GM23338 (cell line): ENCODE measurements at regions not wholly inside any gene's neighbourhood (a gene's known extent, or its start where the extent isn't known, plus 50 kb on each side); places are given as distances from the start of the nearest gene placed in this dataset.

Source experiments
- ATAC-seq: fragments of 200-7000 bp; cut with Tn5 transposase; 3 replicates; pipeline ENCODE4 v1.9.1; 2020
- DNase-seq: peaks from one replicate; pipeline ENCODE4 v3.0.0-alpha.2; 2015; ENCODE audit warnings: low spot score
- H2AFZ ChIP-seq: fragments of 200-600 bp; sonication (generic); 2 replicates; pipeline ENCODE4 v1.8.0; 2016; ENCODE audit warnings: antibody characterized with exemption, mild to moderate bottlenecking, moderate library complexity
- H3F3A ChIP-seq: fragments of 200-600 bp; sonication (generic); replicated peaks from 2 replicates; pipeline ENCODE4 v1.8.0; 2017; ENCODE audit warnings: antibody characterized with exemption, mixed run types, low read depth
- H3K27ac ChIP-seq: fragments of 200-600 bp; sonication (generic); 2 replicates; pipeline ENCODE4 v1.6.1; 2016; ENCODE audit warnings: low read depth
- H3K27me3 ChIP-seq: fragments of 200-600 bp; sonication (generic); 2 replicates; pipeline ENCODE4 v1.8.0; 2016; ENCODE audit warnings: mild to moderate bottlenecking, mixed run types, moderate library complexity; ENCODE audit not compliant: insufficient read depth
- H3K36me3 ChIP-seq: fragments of 200-600 bp; sonication (generic); 2 replicates; pipeline ENCODE4 v1.8.0; 2016; ENCODE audit warnings: mild to moderate bottlenecking; ENCODE audit not compliant: insufficient read depth
- H3K4me1 ChIP-seq: fragments of 200-600 bp; sonication (generic); 2 replicates; pipeline ENCODE4 v1.8.0; 2016; ENCODE audit warnings: mild to moderate bottlenecking, moderate library complexity; ENCODE audit not compliant: insufficient read depth
- H3K4me2 ChIP-seq: fragments of 200-600 bp; sonication (generic); 2 replicates; pipeline ENCODE4 v1.7.1; 2017; ENCODE audit warnings: mixed run types
- H3K4me3 ChIP-seq: fragments of 200-600 bp; sonication (generic); 2 replicates; pipeline ENCODE4 v1.6.1; 2016; ENCODE audit warnings: mixed run types
- H3K79me2 ChIP-seq: fragments of 200-600 bp; sonication (generic); replicated peaks from 2 replicates; pipeline ENCODE4 v1.8.0; 2017; ENCODE audit warnings: mild to moderate bottlenecking; ENCODE audit not compliant: insufficient read depth
- H3K9me2 ChIP-seq: fragments of 200-600 bp; sonication (generic); 2 replicates; pipeline ENCODE4 v1.8.0; 2017; ENCODE audit not compliant: insufficient read depth
- H4K20me1 ChIP-seq: fragments of 200-600 bp; sonication (generic); replicated peaks from 2 replicates; pipeline ENCODE4 v1.8.0; 2017; ENCODE audit warnings: mild to moderate bottlenecking; ENCODE audit not compliant: insufficient read depth
- H3K27ac Mint-ChIP-seq: 2 replicates; pipeline ENCODE4 v1.8.0; 2020; ENCODE audit warnings: inconsistent platforms, mild to moderate bottlenecking, moderate library complexity, mixed read lengths
- H3K27me3 Mint-ChIP-seq: 3 replicates; pipeline ENCODE4 v1.8.0; 2022; ENCODE audit warnings: low read depth, mild to moderate bottlenecking, moderate library complexity, mixed read lengths, inconsistent platforms; ENCODE audit not compliant: insufficient read depth, poor library complexity
- H3K36me3 Mint-ChIP-seq: 3 replicates; pipeline ENCODE4 v1.8.0; 2021; ENCODE audit warnings: low read depth, mild to moderate bottlenecking, inconsistent platforms, moderate library complexity, mixed read lengths
- H3K4me1 Mint-ChIP-seq: 3 replicates; pipeline ENCODE4 v1.8.0; 2020; ENCODE audit warnings: mild to moderate bottlenecking, inconsistent platforms, mixed read lengths
- H3K4me3 Mint-ChIP-seq: 3 replicates; pipeline ENCODE4 v1.8.0; 2021; ENCODE audit warnings: moderate library complexity, mild to moderate bottlenecking, inconsistent platforms, mixed read lengths
- H3K9me3 Mint-ChIP-seq: 3 replicates; pipeline ENCODE4 v1.8.0; 2020; ENCODE audit warnings: moderate library complexity, mild to moderate bottlenecking, inconsistent platforms, mixed read lengths
- CREB1 ChIP-seq: fragments of 250-450 bp; sonication (Bioruptor Pico); IDR thresholded peaks from 2 replicates; pipeline ENCODE4 v1.5.0; 2020; ENCODE audit warnings: low read depth, mild to moderate bottlenecking, moderate library complexity
- EZH2 ChIP-seq: fragments of 200-600 bp; sonication (generic); IDR thresholded peaks from one replicate; pipeline ENCODE4 v1.8.0; 2017; ENCODE audit warnings: antibody characterized with exemption, mild to moderate bottlenecking, low read depth; ENCODE audit not compliant: unreplicated experiment
- EZH2phosphoT487 ChIP-seq: fragments of 200-600 bp; sonication (generic); IDR thresholded peaks from one replicate; pipeline ENCODE4 v1.8.1; 2018; ENCODE audit warnings: antibody characterized with exemption; ENCODE audit not compliant: unreplicated experiment
- JUNB ChIP-seq: IDR thresholded peaks from one replicate; pipeline ENCODE4 v1.6.1; 2016; ENCODE audit warnings: antibody characterized with exemption; ENCODE audit not compliant: unreplicated experiment
- NANOG ChIP-seq: IDR thresholded peaks from 2 replicates; pipeline ENCODE4 v1.6.1; 2016; ENCODE audit warnings: antibody characterized with exemption, borderline replicate concordance
- POLR2AphosphoS5 ChIP-seq: IDR thresholded peaks from 2 replicates; pipeline ENCODE4 v1.6.1; 2016; ENCODE audit warnings: antibody characterized with exemption, low read depth
- REST ChIP-seq: IDR thresholded peaks from one replicate; pipeline ENCODE4 v1.6.1; 2018; ENCODE audit warnings: antibody characterized with exemption; ENCODE audit not compliant: unreplicated experiment
- ZNF114 ChIP-seq: fragments of 250-450 bp; sonication (Bioruptor Pico); IDR thresholded peaks from 2 replicates; pipeline ENCODE4 v1.5.0; 2020; ENCODE audit warnings: mild to moderate bottlenecking, moderate library complexity
- ZNF331 ChIP-seq: fragments of 250-450 bp; sonication (Bioruptor Pico); IDR thresholded peaks from 2 replicates; pipeline ENCODE4 v1.5.0; 2020; ENCODE audit warnings: low read depth, mild to moderate bottlenecking, moderate library complexity
- TF ChIP-seq, protein P1 (sequence below), 2 experiments: fragments of 200-600 bp in 1 of 2; sonication (generic) in 1 of 2; conservative IDR thresholded peaks; 2 replicates each; pipeline versions ENCODE4 v1.5.1 to v1.6.1; 2016 to 2017; ENCODE audit warnings: antibody characterized with exemption in 2 of 2, low read depth in 2 of 2, mild to moderate bottlenecking in 2 of 2, moderate library complexity in 1 of 2
- TF ChIP-seq, protein P2 (sequence below): IDR thresholded peaks from 2 replicates; pipeline ENCODE4 v1.6.1; 2016; ENCODE audit warnings: antibody characterized with exemption

DNA sequence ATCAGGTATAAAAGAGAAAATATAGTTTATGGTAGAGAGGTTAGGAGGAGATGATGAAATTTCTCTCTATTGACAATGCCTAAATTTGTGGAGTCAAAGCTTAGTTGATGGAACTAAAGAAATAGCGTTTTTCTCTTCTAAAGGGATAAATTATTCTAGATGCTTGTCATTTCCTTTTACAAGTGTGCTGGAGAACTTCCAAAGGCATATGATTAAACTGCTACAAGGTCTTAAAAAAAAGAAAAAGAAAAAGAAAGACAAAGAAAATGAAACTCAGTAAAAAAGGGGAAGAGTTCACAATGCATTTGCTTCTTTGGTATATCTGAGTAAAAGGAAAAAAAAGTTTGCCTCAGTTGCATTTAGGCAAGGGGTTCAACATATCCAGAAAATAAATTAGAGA is 499.8 kb upstream of the PTCHD4 start (continued):
- no peak for TF ChIP-seq REST
- TF ChIP-seq, protein P1, sequence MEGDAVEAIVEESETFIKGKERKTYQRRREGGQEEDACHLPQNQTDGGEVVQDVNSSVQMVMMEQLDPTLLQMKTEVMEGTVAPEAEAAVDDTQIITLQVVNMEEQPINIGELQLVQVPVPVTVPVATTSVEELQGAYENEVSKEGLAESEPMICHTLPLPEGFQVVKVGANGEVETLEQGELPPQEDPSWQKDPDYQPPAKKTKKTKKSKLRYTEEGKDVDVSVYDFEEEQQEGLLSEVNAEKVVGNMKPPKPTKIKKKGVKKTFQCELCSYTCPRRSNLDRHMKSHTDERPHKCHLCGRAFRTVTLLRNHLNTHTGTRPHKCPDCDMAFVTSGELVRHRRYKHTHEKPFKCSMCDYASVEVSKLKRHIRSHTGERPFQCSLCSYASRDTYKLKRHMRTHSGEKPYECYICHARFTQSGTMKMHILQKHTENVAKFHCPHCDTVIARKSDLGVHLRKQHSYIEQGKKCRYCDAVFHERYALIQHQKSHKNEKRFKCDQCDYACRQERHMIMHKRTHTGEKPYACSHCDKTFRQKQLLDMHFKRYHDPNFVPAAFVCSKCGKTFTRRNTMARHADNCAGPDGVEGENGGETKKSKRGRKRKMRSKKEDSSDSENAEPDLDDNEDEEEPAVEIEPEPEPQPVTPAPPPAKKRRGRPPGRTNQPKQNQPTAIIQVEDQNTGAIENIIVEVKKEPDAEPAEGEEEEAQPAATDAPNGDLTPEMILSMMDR (conservative IDR thresholded peaks at IDR 0.05; ENCODE audit: low read depth in 2 of 2) = no peak
- no peak for TF ChIP-seq JUNB
- TF ChIP-seq, protein P2, sequence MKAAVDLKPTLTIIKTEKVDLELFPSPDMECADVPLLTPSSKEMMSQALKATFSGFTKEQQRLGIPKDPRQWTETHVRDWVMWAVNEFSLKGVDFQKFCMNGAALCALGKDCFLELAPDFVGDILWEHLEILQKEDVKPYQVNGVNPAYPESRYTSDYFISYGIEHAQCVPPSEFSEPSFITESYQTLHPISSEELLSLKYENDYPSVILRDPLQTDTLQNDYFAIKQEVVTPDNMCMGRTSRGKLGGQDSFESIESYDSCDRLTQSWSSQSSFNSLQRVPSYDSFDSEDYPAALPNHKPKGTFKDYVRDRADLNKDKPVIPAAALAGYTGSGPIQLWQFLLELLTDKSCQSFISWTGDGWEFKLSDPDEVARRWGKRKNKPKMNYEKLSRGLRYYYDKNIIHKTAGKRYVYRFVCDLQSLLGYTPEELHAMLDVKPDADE = no peak
- TF ChIP-seq NANOG = no peak
- no peak for TF ChIP-seq EZH2phosphoT487
- no peak for TF ChIP-seq ZNF331
- no peak for TF ChIP-seq EZH2
- no peak for TF ChIP-seq CREB1 (CRISPR knock-in tag)
- no peak for TF ChIP-seq ZNF114 (CRISPR knock-in tag)

DNA sequence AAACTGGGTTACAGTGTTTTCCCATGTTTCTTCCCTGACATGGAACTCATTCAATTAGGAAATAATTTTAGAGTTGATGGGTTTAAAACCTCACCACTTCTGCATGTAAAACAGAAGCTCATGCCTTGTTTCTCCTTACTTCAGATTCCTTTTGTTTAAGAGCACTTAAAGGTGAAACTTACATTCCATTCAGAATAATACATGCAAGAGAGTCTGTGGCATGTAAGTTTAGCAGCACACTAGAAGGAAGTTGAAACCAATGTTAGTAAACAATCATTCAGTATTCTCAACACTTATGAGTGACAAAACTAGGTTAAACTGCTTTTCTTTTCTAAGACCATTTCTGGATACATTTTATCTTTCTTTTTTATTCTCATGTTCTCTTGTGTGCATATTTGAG is 495.6 kb upstream of the PTCHD4 start:
- no peaks in the 10 kb centered on the region for H4K20me1 ChIP-seq
- Mint-ChIP-seq H3K4me1 (no peaks in the 10 kb centered on the region), H3K9me3 (no peaks in the 10 kb centered on the region), H3K27ac (no peak overlapping the region), H3K4me3 (no peak overlapping the region), H3K36me3 (no peaks in the 10 kb centered on the region), H3K27me3 (peaks cover 2% of the 10 kb centered on the region)
- DNase-seq (peak; percentile 1), ATAC-seq (no peak)
- H3K4me3 ChIP-seq = no peak overlapping the region
- H2AFZ ChIP-seq = 0 out of 2 replicates have a peak overlapping the region, but pooled peaks have one; percentile 24
- no peak overlapping the region for H3K4me2 ChIP-seq
- no peak overlapping the region for H3K27ac ChIP-seq
- H3K36me3 ChIP-seq = no peaks in the 10 kb centered on the region
- H3K79me2 ChIP-seq = no peaks in the 10 kb centered on the region
- H3K9me2 ChIP-seq = 0 out of 2 replicates have a peak, but pooled peaks cover 8% of the 10 kb centered on the region
- TF ChIP-seq, protein P1 (conservative IDR thresholded peaks at IDR 0.05; ENCODE audit: low read depth in 2 of 2) = no peak
- TF ChIP-seq CREB1 (CRISPR knock-in tag) (no peak), POLR2AphosphoS5 (no peak), EZH2 (no peak)
- no peaks in the 10 kb centered on the region for H3F3A ChIP-seq
- H3K27me3 ChIP-seq = no peaks in the 10 kb centered on the region
- H3K4me1 ChIP-seq = no peaks in the 10 kb centered on the region
